ENCODE measurements at regions not wholly inside any gene's neighbourhood (a gene's known extent, or its start where the extent isn't known, plus 50 kb on each side); places are given as distances from the start of the nearest gene placed in this dataset.
"Not testable (repeated sequence)": the region's sequence is repeated elsewhere in the genome, so short reads cannot be mapped to it uniquely, and the experiment has no call there.

- H3K4me3 ChIP-seq (ENCODE audit: low read depth, low read length); in situ Hi-C loops (cut with HindIII; ENCODE audit: low sequenced_read_pairs); DNase-seq (ENCODE audit: low read depth, low spot score): not testable (repeated sequence)
Observed at GRCh38 chr1:83474946-83475345, 524.0 kb downstream of the TTLL7 start.

- H3K4me3 ChIP-seq (ENCODE audit: low read depth, low read length); in situ Hi-C loops (cut with HindIII; ENCODE audit: low sequenced_read_pairs); DNase-seq (ENCODE audit: low read depth, low spot score): not testable (repeated sequence)
Observed at GRCh38 chr1:83473986-83474385, 524.9 kb downstream of the TTLL7 start.

- DNase-seq (ENCODE audit: low read depth, low spot score); in situ Hi-C loops (cut with HindIII; ENCODE audit: low sequenced_read_pairs); H3K4me3 ChIP-seq (ENCODE audit: low read depth, low read length): not testable (repeated sequence)
Observed at GRCh38 chr1:83472066-83472465, 526.9 kb downstream of the TTLL7 start.

GRCh38 chr1:83471272-83471671 lies 527.7 kb downstream of the TTLL7 start:
- H3K4me3 ChIP-seq (ENCODE audit: low read depth, low read length); in situ Hi-C loops (cut with HindIII; ENCODE audit: low sequenced_read_pairs); DNase-seq (ENCODE audit: low read depth, low spot score): not testable (repeated sequence)

- H3K4me3 ChIP-seq (ENCODE audit: low read depth, low read length); DNase-seq (ENCODE audit: low read depth, low spot score); in situ Hi-C loops (cut with HindIII; ENCODE audit: low sequenced_read_pairs): not testable (repeated sequence)
Observed at GRCh38 chr1:83468336-83468735, 530.6 kb downstream of the TTLL7 start.

- H3K4me3 ChIP-seq (ENCODE audit: low read depth, low read length); DNase-seq (ENCODE audit: low read depth, low spot score); in situ Hi-C loops (cut with HindIII; ENCODE audit: low sequenced_read_pairs): not testable (repeated sequence)
Observed at GRCh38 chr1:83457735-83458248, 541.1 kb downstream of the TTLL7 start.

- H3K4me3 ChIP-seq (ENCODE audit: low read depth, low read length); DNase-seq (ENCODE audit: low read depth, low spot score); in situ Hi-C loops (cut with HindIII; ENCODE audit: low sequenced_read_pairs): not testable (repeated sequence)
Observed at GRCh38 chr1:83457281-83457680, 541.7 kb downstream of the TTLL7 start.

- H3K4me3 ChIP-seq (ENCODE audit: low read depth, low read length); in situ Hi-C loops (cut with HindIII; ENCODE audit: low sequenced_read_pairs); DNase-seq (ENCODE audit: low read depth, low spot score): not testable (repeated sequence)
Observed at GRCh38 chr1:83455753-83456152, 543.2 kb downstream of the TTLL7 start.

GRCh38 chr1:83445873-83446272 lies 553.1 kb downstream of the TTLL7 start:
- in situ Hi-C loops (cut with HindIII; ENCODE audit: low sequenced_read_pairs); DNase-seq (ENCODE audit: low read depth, low spot score); H3K4me3 ChIP-seq (ENCODE audit: low read depth, low read length): not testable (repeated sequence)

GRCh38 chr1:83442412-83442811 lies 556.5 kb downstream of the TTLL7 start:
- DNase-seq (ENCODE audit: low read depth, low spot score); in situ Hi-C loops (cut with HindIII; ENCODE audit: low sequenced_read_pairs); H3K4me3 ChIP-seq (ENCODE audit: low read depth, low read length): not testable (repeated sequence)

- H3K4me3 ChIP-seq (ENCODE audit: low read depth, low read length); in situ Hi-C loops (cut with HindIII; ENCODE audit: low sequenced_read_pairs); DNase-seq (ENCODE audit: low read depth, low spot score): not testable (repeated sequence)
Observed at GRCh38 chr1:83440586-83440985, 558.3 kb downstream of the TTLL7 start.

GRCh38 chr1:83440021-83440420 lies 558.9 kb downstream of the TTLL7 start:
- DNase-seq (ENCODE audit: low read depth, low spot score); H3K4me3 ChIP-seq (ENCODE audit: low read depth, low read length); in situ Hi-C loops (cut with HindIII; ENCODE audit: low sequenced_read_pairs): not testable (repeated sequence)

GRCh38 chr1:83438316-83438715 lies 560.6 kb downstream of the TTLL7 start:
- H3K4me3 ChIP-seq (ENCODE audit: low read depth, low read length); in situ Hi-C loops (cut with HindIII; ENCODE audit: low sequenced_read_pairs); DNase-seq (ENCODE audit: low read depth, low spot score): not testable (repeated sequence)

- in situ Hi-C loops (cut with HindIII; ENCODE audit: low sequenced_read_pairs); DNase-seq (ENCODE audit: low read depth, low spot score); H3K4me3 ChIP-seq (ENCODE audit: low read depth, low read length): not testable (repeated sequence)
Observed at GRCh38 chr1:83435336-83435735, 563.6 kb downstream of the TTLL7 start.

GRCh38 chr1:83427566-83427965 lies 571.4 kb downstream of the TTLL7 start:
- H3K4me3 ChIP-seq (ENCODE audit: low read depth, low read length); in situ Hi-C loops (cut with HindIII; ENCODE audit: low sequenced_read_pairs); DNase-seq (ENCODE audit: low read depth, low spot score): not testable (repeated sequence)

GRCh38 chr1:83423382-83423781 lies 575.5 kb downstream of the TTLL7 start:
- in situ Hi-C loops (cut with HindIII; ENCODE audit: low sequenced_read_pairs): not testable (repeated sequence)

More at GRCh38 chr1:83423382-83423781, 575.5 kb downstream of the TTLL7 start:
- not testable (repeated sequence) for H3K4me3 ChIP-seq (ENCODE audit: low read depth, low read length); DNase-seq (ENCODE audit: low read depth, low spot score)

All from astrocyte of the spinal cord (primary cell).